ENCODE measurements at regions not wholly inside any gene's neighbourhood (a gene's known extent, or its start where the extent isn't known, plus 50 kb on each side); places are given as distances from the start of the nearest gene placed in this dataset.
A peak's percentile ranks its signal among the peaks of the same experiment; 100 is the strongest.

DNA sequence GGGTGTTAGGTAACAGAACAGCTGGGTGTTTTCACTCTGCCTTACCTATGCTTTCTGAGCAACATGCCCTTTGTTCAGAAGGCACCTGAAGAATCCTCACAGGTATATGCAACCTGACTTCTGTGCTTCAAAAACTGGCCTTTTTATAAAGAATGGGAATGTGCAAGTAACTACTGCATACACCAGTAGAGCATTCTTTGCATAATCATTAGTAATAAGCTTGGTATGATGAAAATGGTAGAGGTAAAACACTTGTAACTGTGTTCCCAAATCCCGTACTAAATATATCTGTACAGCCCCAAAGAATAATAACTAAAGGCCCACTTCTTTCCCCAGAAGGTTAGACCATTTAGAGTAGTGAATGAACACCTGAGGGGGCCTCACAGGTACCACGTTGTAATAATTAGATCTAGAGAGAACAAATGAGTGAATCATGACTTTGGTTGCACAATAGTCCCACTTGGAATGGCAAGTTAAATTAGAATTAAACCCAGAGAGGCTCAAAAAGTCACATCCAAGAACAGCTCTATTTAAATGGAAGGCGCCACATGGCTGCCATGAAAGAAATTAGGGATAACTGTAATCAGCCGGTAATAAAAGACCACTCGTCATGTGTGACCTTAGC, 413.9 kb downstream of the KLF12 start:
- Histone ChIP-seq H4K20me1 (ENCODE audit: insufficient read depth, low read depth, low read length) (no peaks in the 10 kb centered on the region), H3K9me3 (ENCODE audit: low read length) (no peaks in the 10 kb centered on the region), H3K36me3 (ENCODE audit: insufficient read depth, low read length) (no peaks in the 10 kb centered on the region), H3K4me3 (ENCODE audit: low read length) (no peak overlapping the region), H3K79me2 (ENCODE audit: low read length) (peaks cover 3% of the 10 kb centered on the region; the same call in 1 of the 2 replicates), H3K9me2 (replicated peaks; ENCODE audit: insufficient read depth, low read length) (no peaks in the 10 kb centered on the region), H3K4me1 (ENCODE audit: low read length) (peaks cover 20% of the 10 kb centered on the region), H3K9ac (ENCODE audit: low read length) (no peak overlapping the region), H2AFZ (ENCODE audit: low read length) (no peak overlapping the region), H3K4me2 (ENCODE audit: low read depth, low read length, poor library complexity, severe bottlenecking) (no peak overlapping the region), H3K27me3 (ENCODE audit: low read length) (no peaks in the 10 kb centered on the region), H3K27ac (ENCODE audit: low read length) (no peak overlapping the region)
- no peak for DNase-seq

DNA sequence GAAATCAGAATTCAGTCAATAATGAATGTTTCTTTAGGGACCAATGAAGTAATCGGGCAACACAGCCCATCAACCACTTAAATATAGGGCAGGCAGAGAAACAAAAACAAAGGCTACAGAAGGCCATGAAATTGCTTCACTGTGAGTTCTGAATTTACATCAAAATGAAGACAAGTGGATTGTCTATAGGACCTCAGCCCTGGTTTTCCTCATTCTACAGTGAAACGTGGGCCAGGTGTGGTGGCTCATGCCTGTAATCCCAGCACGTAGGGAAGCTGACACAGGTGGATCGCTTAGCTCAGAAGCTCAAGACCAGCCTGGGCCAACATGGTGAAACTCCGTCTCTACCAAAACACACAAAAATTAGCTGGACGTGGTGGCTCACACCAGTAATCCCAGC, 416.0 kb downstream of the KLF12 start:
- H3K27ac ChIP-seq (ENCODE audit: low read length): no peak overlapping the region
- peaks cover 14% of the 10 kb centered on the region for H3K4me1 ChIP-seq (ENCODE audit: low read length)
- H3K79me2 ChIP-seq (ENCODE audit: low read length): peaks cover 3% of the 10 kb centered on the region; the same call in 1 of the 2 replicates
- DNase-seq: no peak
- no peaks in the 10 kb centered on the region for H4K20me1 ChIP-seq (ENCODE audit: insufficient read depth, low read depth, low read length)
- H2AFZ ChIP-seq (ENCODE audit: low read length): no peak overlapping the region
- no peak overlapping the region for H3K9ac ChIP-seq (ENCODE audit: low read length)
- H3K4me2 ChIP-seq (ENCODE audit: low read depth, low read length, poor library complexity, severe bottlenecking): no peak overlapping the region
- H3K27me3 ChIP-seq (ENCODE audit: low read length): no peaks in the 10 kb centered on the region
- H3K9me2 ChIP-seq (replicated peaks; ENCODE audit: insufficient read depth, low read length): no peaks in the 10 kb centered on the region
- no peaks in the 10 kb centered on the region for H3K9me3 ChIP-seq (ENCODE audit: low read length)
- no peaks in the 10 kb centered on the region for H3K36me3 ChIP-seq (ENCODE audit: insufficient read depth, low read length)
- H3K4me3 ChIP-seq (ENCODE audit: low read length): no peak overlapping the region

DNA sequence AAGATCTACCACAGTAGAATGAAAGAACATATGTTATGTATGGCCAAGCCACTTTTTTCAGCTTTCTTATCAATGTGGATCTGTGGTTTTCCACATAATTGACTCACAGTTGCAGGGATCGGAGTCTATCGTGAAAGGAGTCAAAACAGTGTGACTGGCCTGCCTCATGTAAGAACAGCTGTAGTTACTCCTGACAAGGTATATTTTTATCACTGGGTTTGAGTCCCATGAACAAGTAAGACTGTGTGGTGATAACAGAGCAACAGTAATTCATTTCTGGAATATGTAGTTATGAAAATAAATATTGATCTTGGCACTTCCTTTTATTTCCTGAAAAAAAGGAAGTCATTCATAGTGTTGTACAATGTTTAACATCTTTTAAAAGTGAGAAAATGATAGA, 416.6 kb downstream of the KLF12 start:
- H3K79me2 ChIP-seq (ENCODE audit: low read length): peaks cover 3% of the 10 kb centered on the region; the same call in 1 of the 2 replicates
- no peak for DNase-seq
- H3K27ac ChIP-seq (ENCODE audit: low read length): no peak overlapping the region
- no peaks in the 10 kb centered on the region for H3K27me3 ChIP-seq (ENCODE audit: low read length)
- H3K4me3 ChIP-seq (ENCODE audit: low read length): no peak overlapping the region
- H4K20me1 ChIP-seq (ENCODE audit: insufficient read depth, low read depth, low read length): no peaks in the 10 kb centered on the region
- H2AFZ ChIP-seq (ENCODE audit: low read length): no peak overlapping the region
- no peaks in the 10 kb centered on the region for H3K9me2 ChIP-seq (replicated peaks; ENCODE audit: insufficient read depth, low read length)
- no peak overlapping the region for H3K9ac ChIP-seq (ENCODE audit: low read length)
- H3K36me3 ChIP-seq (ENCODE audit: insufficient read depth, low read length): no peaks in the 10 kb centered on the region
- no peaks in the 10 kb centered on the region for H3K9me3 ChIP-seq (ENCODE audit: low read length)
- H3K4me1 ChIP-seq (ENCODE audit: low read length): peaks cover 8% of the 10 kb centered on the region
- no peak overlapping the region for H3K4me2 ChIP-seq (ENCODE audit: low read depth, low read length, poor library complexity, severe bottlenecking)

DNA sequence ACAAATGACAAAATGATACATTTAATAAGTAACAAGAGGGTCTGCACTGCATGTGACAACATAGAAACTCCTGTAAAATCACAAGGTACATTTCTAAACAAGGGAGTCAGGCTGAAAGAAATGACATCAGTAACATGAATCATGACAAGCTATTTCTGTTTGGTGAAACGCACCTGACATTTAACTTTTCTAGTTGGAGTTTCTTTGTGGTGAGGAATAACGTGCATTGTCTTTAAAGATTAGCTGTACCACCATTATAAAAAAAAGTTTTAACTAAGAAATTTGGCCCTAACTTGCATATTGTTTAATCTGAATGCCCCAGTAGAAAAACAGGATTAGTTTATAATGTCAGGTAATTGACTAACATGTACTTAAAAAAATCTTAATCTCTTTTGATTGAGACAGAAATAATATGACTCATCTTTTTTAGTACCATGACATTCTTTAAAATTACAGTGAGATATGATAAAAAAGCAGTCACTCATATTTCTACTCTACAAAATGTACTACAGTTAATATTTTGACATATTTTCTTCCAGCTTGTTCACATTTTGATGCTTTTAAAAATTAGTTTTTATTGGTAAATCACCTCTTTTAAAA, 418.2 kb downstream of the KLF12 start:
- Histone ChIP-seq H3K79me2 (ENCODE audit: low read length) (peaks cover 3% of the 10 kb centered on the region; the same call in 1 of the 2 replicates), H3K4me2 (ENCODE audit: low read depth, low read length, poor library complexity, severe bottlenecking) (no peak overlapping the region), H3K9me3 (ENCODE audit: low read length) (no peaks in the 10 kb centered on the region), H3K27me3 (ENCODE audit: low read length) (no peaks in the 10 kb centered on the region), H3K9ac (ENCODE audit: low read length) (no peak overlapping the region), H3K27ac (ENCODE audit: low read length) (no peak overlapping the region), H4K20me1 (ENCODE audit: insufficient read depth, low read depth, low read length) (no peaks in the 10 kb centered on the region), H3K36me3 (ENCODE audit: insufficient read depth, low read length) (no peaks in the 10 kb centered on the region), H2AFZ (ENCODE audit: low read length) (no peak overlapping the region), H3K9me2 (replicated peaks; ENCODE audit: insufficient read depth, low read length) (no peaks in the 10 kb centered on the region), H3K4me3 (ENCODE audit: low read length) (no peak overlapping the region), H3K4me1 (ENCODE audit: low read length) (no peaks in the 10 kb centered on the region)
- DNase-seq: no peak

GRCh38 chr13:73715114-73715910, 418.9 kb downstream of the KLF12 start:
- H3K4me1 ChIP-seq (ENCODE audit: low read length): no peaks in the 10 kb centered on the region
- H3K79me2 ChIP-seq (ENCODE audit: low read length): no peaks in the 10 kb centered on the region
- no peaks in the 10 kb centered on the region for H3K27me3 ChIP-seq (ENCODE audit: low read length)
- no peak for DNase-seq
- no peak overlapping the region for H3K4me3 ChIP-seq (ENCODE audit: low read length)
- H3K36me3 ChIP-seq (ENCODE audit: insufficient read depth, low read length): no peaks in the 10 kb centered on the region
- no peak overlapping the region for H2AFZ ChIP-seq (ENCODE audit: low read length)
- H3K9me3 ChIP-seq (ENCODE audit: low read length): no peaks in the 10 kb centered on the region
- H3K27ac ChIP-seq (ENCODE audit: low read length): no peak overlapping the region
- H3K9me2 ChIP-seq (replicated peaks; ENCODE audit: insufficient read depth, low read length): no peaks in the 10 kb centered on the region
- H3K4me2 ChIP-seq (ENCODE audit: low read depth, low read length, poor library complexity, severe bottlenecking): no peak overlapping the region
- no peaks in the 10 kb centered on the region for H4K20me1 ChIP-seq (ENCODE audit: insufficient read depth, low read depth, low read length)
- H3K9ac ChIP-seq (ENCODE audit: low read length): no peak overlapping the region

GRCh38 chr13:73714522-73714921, 419.7 kb downstream of the KLF12 start:
- Histone ChIP-seq H2AFZ (ENCODE audit: low read length) (no peak overlapping the region), H3K4me3 (ENCODE audit: low read length) (no peak overlapping the region), H3K9me2 (replicated peaks; ENCODE audit: insufficient read depth, low read length) (no peaks in the 10 kb centered on the region), H3K79me2 (ENCODE audit: low read length) (no peaks in the 10 kb centered on the region), H3K9me3 (ENCODE audit: low read length) (no peaks in the 10 kb centered on the region), H3K27me3 (ENCODE audit: low read length) (no peaks in the 10 kb centered on the region), H4K20me1 (ENCODE audit: insufficient read depth, low read depth, low read length) (no peaks in the 10 kb centered on the region), H3K36me3 (ENCODE audit: insufficient read depth, low read length) (no peaks in the 10 kb centered on the region), H3K9ac (ENCODE audit: low read length) (no peak overlapping the region), H3K27ac (ENCODE audit: low read length) (no peak overlapping the region), H3K4me1 (ENCODE audit: low read length) (no peaks in the 10 kb centered on the region), H3K4me2 (ENCODE audit: low read depth, low read length, poor library complexity, severe bottlenecking) (no peak overlapping the region)
- DNase-seq: no peak

DNA sequence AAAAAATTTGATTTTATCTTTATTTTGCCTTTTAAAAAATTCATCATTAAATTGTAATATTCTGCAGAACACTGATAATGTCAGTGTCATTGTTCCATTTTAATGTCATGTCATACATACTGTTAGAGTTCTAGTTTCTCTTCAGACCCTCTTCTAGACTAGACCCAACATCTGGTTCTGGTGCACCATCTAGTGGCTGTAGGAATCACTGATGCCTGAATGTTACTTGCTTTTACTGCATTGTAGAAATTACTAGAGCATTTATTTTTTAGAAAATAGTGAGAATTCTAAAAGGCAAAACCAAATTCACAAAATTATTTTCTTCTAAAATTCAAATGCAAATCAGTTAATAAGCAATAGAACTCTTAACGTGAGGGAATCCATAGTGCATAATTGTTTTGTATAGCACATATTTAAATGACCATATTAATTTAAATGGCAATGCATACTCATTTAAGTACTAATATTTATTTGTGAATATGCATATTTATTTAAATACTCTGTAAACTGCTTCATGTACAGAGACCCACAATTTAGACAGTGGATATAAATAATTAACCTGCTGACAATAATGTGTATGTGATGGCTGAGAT, 425.7 kb downstream of the KLF12 start:
- H3K27ac ChIP-seq (ENCODE audit: low read length): no peak overlapping the region
- peaks cover 7% of the 10 kb centered on the region for H3K4me1 ChIP-seq (ENCODE audit: low read length)
- H4K20me1 ChIP-seq (ENCODE audit: insufficient read depth, low read depth, low read length): no peaks in the 10 kb centered on the region
- no peak overlapping the region for H3K9ac ChIP-seq (ENCODE audit: low read length)
- peak; percentile 85 for DNase-seq
- H3K4me3 ChIP-seq (ENCODE audit: low read length): no peak overlapping the region
- no peaks in the 10 kb centered on the region for H3K9me2 ChIP-seq (replicated peaks; ENCODE audit: insufficient read depth, low read length)
- H2AFZ ChIP-seq (ENCODE audit: low read length): no peak overlapping the region
- no peaks in the 10 kb centered on the region for H3K9me3 ChIP-seq (ENCODE audit: low read length)
- peaks cover 3% of the 10 kb centered on the region; the same call in 1 of the 2 replicates for H3K79me2 ChIP-seq (ENCODE audit: low read length)
- no peaks in the 10 kb centered on the region for H3K27me3 ChIP-seq (ENCODE audit: low read length)
- H3K4me2 ChIP-seq (ENCODE audit: low read depth, low read length, poor library complexity, severe bottlenecking): no peak overlapping the region
- no peaks in the 10 kb centered on the region for H3K36me3 ChIP-seq (ENCODE audit: insufficient read depth, low read length)

DNA sequence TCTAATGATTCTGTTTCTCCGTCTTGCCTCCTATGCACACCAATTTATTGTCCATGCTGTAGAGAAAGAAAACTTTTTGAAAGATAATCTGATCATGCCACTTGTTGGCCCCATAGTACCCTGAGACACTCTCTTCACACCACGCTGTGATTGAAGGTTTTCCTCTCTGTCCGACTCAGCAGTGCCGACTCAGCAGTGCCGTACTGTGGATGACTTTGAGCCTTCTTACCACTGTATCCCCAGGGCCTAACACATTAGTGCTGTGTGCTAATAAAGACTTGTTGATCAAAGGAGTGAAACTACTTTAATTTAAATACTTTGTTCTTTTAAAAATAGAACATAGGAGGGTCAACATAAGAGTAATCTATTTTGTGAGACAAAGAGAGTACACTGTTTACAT, 429.6 kb downstream of the KLF12 start:
- Histone ChIP-seq H3K4me2 (ENCODE audit: low read depth, low read length, poor library complexity, severe bottlenecking) (no peak overlapping the region), H3K79me2 (ENCODE audit: low read length) (peaks cover 3% of the 10 kb centered on the region; the same call in 1 of the 2 replicates), H3K36me3 (ENCODE audit: insufficient read depth, low read length) (no peaks in the 10 kb centered on the region), H3K9ac (ENCODE audit: low read length) (no peak overlapping the region), H3K4me1 (ENCODE audit: low read length) (peaks cover 21% of the 10 kb centered on the region), H3K27ac (ENCODE audit: low read length) (no peak overlapping the region), H3K9me2 (replicated peaks; ENCODE audit: insufficient read depth, low read length) (no peaks in the 10 kb centered on the region), H3K4me3 (ENCODE audit: low read length) (no peak overlapping the region), H4K20me1 (ENCODE audit: insufficient read depth, low read depth, low read length) (no peaks in the 10 kb centered on the region), H2AFZ (ENCODE audit: low read length) (no peak overlapping the region), H3K27me3 (ENCODE audit: low read length) (no peaks in the 10 kb centered on the region), H3K9me3 (ENCODE audit: low read length) (no peaks in the 10 kb centered on the region)
- DNase-seq: no peak
